ENCODE measurements at regions not wholly inside any gene's neighbourhood (a gene's known extent, or its start where the extent isn't known, plus 50 kb on each side); places are given as distances from the start of the nearest gene placed in this dataset.

DNA sequence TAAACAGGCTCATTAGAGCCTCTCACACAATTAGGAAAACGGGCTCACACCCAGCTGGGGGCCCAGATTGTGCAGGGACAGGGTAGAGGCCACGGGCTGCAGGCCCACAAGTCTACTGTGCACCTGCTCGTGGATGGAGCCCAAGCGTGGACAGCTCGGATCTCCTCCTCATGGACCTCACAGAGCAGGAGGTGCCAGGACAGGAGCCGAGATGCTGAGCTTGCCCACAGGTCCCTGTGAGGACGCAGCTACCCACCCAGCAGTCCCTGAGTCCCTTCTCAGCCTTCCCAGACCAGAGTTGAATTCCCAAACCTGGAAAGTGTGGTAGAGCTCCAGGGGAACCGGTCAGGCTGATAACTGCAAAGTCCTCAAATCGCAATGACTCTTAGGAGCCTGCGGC, 70.6 kb upstream of the OLFM1 start (continued):
- TF ChIP-seq, protein P1, sequence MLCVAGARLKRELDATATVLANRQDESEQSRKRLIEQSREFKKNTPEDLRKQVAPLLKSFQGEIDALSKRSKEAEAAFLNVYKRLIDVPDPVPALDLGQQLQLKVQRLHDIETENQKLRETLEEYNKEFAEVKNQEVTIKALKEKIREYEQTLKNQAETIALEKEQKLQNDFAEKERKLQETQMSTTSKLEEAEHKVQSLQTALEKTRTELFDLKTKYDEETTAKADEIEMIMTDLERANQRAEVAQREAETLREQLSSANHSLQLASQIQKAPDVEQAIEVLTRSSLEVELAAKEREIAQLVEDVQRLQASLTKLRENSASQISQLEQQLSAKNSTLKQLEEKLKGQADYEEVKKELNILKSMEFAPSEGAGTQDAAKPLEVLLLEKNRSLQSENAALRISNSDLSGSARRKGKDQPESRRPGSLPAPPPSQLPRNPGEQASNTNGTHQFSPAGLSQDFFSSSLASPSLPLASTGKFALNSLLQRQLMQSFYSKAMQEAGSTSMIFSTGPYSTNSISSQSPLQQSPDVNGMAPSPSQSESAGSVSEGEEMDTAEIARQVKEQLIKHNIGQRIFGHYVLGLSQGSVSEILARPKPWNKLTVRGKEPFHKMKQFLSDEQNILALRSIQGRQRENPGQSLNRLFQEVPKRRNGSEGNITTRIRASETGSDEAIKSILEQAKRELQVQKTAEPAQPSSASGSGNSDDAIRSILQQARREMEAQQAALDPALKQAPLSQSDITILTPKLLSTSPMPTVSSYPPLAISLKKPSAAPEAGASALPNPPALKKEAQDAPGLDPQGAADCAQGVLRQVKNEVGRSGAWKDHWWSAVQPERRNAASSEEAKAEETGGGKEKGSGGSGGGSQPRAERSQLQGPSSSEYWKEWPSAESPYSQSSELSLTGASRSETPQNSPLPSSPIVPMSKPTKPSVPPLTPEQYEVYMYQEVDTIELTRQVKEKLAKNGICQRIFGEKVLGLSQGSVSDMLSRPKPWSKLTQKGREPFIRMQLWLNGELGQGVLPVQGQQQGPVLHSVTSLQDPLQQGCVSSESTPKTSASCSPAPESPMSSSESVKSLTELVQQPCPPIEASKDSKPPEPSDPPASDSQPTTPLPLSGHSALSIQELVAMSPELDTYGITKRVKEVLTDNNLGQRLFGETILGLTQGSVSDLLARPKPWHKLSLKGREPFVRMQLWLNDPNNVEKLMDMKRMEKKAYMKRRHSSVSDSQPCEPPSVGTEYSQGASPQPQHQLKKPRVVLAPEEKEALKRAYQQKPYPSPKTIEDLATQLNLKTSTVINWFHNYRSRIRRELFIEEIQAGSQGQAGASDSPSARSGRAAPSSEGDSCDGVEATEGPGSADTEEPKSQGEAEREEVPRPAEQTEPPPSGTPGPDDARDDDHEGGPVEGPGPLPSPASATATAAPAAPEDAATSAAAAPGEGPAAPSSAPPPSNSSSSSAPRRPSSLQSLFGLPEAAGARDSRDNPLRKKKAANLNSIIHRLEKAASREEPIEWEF (IDR thresholded peaks at IDR 0.05; ENCODE audit: insufficient replicate concordance, low read depth, low read length), result no peak
- no peak for TF ChIP-seq ZNF274 (IDR thresholded peaks at IDR 0.05; ENCODE audit: insufficient read depth, insufficient read length)
- TF ChIP-seq NR2C1 (IDR thresholded peaks at IDR 0.05), result no peak
- TF ChIP-seq, protein P2, sequence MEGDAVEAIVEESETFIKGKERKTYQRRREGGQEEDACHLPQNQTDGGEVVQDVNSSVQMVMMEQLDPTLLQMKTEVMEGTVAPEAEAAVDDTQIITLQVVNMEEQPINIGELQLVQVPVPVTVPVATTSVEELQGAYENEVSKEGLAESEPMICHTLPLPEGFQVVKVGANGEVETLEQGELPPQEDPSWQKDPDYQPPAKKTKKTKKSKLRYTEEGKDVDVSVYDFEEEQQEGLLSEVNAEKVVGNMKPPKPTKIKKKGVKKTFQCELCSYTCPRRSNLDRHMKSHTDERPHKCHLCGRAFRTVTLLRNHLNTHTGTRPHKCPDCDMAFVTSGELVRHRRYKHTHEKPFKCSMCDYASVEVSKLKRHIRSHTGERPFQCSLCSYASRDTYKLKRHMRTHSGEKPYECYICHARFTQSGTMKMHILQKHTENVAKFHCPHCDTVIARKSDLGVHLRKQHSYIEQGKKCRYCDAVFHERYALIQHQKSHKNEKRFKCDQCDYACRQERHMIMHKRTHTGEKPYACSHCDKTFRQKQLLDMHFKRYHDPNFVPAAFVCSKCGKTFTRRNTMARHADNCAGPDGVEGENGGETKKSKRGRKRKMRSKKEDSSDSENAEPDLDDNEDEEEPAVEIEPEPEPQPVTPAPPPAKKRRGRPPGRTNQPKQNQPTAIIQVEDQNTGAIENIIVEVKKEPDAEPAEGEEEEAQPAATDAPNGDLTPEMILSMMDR (IDR thresholded peaks at IDR 0.05 in 2 of 3, conservative IDR thresholded peaks at IDR 0.05 in 1 of 3; ENCODE audit: control insufficient read depth in 2 of 3, extremely low read depth in 1 of 3, insufficient read depth in 1 of 3, low read depth in 3 of 3, low read length in 3 of 3), result no peak

DNA sequence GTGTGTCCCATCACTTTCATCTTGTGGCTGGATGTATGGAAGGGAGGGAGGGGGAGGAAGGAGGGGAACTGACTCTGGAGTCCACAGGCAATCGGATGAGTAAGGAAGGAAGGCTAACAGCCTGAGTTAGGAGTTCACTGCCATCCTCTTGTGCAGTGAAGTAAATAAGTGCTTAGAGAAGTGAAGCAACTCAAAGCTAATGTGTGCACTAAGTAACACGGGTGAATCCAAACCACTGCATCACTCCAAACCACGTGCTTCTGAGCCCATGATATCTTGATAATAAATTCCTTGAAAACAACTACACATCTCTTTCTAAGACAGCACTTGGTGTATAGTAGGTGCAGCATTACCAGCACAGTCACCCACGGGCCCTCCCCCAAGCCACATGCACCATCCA, 69.6 kb upstream of the OLFM1 start:
- intact Hi-C loops (cut with micrococcal nuclease; ENCODE audit: unreplicated experiment) (no loop called here), in situ Hi-C loops (cut with MboI) (no loop called here)
- Histone ChIP-seq H3K4me2 (ENCODE audit: control insufficient read depth, insufficient read depth) (no peak overlapping the region), H3K9ac (ENCODE audit: control insufficient read depth, insufficient read depth, low read length) (no peak overlapping the region), H3K4me1 (ENCODE audit: control insufficient read depth, insufficient read depth, low read length) (no peaks in the 10 kb centered on the region), H3K9me3 (replicated peaks; ENCODE audit: control insufficient read depth, insufficient read depth, low read length) (no peaks in the 10 kb centered on the region), H3K27me3 (replicated peaks in 1 of 2; ENCODE audit: control insufficient read depth in 2 of 2, insufficient read depth in 2 of 2, low read length in 1 of 2) (peaks cover 0 to 3% of the 10 kb centered on the region in 2 experiments; a peak in 2 of 4 replicates), H4K20me1 (ENCODE audit: control insufficient read depth, insufficient read depth) (no peaks in the 10 kb centered on the region), H2AFZ (ENCODE audit: control insufficient read depth, low read depth, low read length) (no peak overlapping the region), H3K27ac (ENCODE audit: control insufficient read depth, insufficient read depth) (no peak overlapping the region), H3K36me3 (ENCODE audit: control insufficient read depth in 2 of 2, insufficient read depth in 2 of 2, low read length in 1 of 2) (no peaks in the 10 kb centered on the region), H3K79me2 (ENCODE audit: control insufficient read depth, insufficient read depth, low read length) (no peaks in the 10 kb centered on the region), H3K4me3 (no peak overlapping the region)
- POLR2A ChIA-PET, result no interaction called here
- CTCF ChIA-PET, result no interaction called here
- BruUV-seq (replicated peaks), result no TSS peak
- SMC1A ChIA-PET (ENCODE audit: uncharacterized antibody, unreplicated experiment), result no interaction called here
- FAIRE-seq (no peak), ATAC-seq (no peak), DNase-seq (ENCODE audit: low read depth, low spot score) (no peak)
- 10% methylated on average over 4 of the region's 4 CpGs for WGBS (ENCODE audit: insufficient coverage, insufficient replicate concordance, low lambda C conversion rate, missing lambda C conversion rate)
- RAD21 ChIA-PET (ENCODE audit: unreplicated experiment), result no interaction called here
- TF ChIP-seq CBX5 (IDR thresholded peaks at IDR 0.05; ENCODE audit: low read depth) (no peak), SUPT20H (IDR thresholded peaks at IDR 0.05; ENCODE audit: borderline replicate concordance, control insufficient read depth, low read depth, low read length) (no peak), TCF12 (IDR thresholded peaks at IDR 0.05; ENCODE audit: low read depth, low read length) (no peak), RCOR1 (conservative IDR thresholded peaks at IDR 0.05; ENCODE audit: low read depth, low read length) (no peak), FOXK2 (IDR thresholded peaks at IDR 0.05) (no peak), IRF4 (IDR thresholded peaks at IDR 0.05; ENCODE audit: low read depth, low read length) (no peak), ATF7 (IDR thresholded peaks at IDR 0.05; ENCODE audit: low read depth) (no peak), ZNF622 (IDR thresholded peaks at IDR 0.05) (no peak)
- TF ChIP-seq, protein P3, sequence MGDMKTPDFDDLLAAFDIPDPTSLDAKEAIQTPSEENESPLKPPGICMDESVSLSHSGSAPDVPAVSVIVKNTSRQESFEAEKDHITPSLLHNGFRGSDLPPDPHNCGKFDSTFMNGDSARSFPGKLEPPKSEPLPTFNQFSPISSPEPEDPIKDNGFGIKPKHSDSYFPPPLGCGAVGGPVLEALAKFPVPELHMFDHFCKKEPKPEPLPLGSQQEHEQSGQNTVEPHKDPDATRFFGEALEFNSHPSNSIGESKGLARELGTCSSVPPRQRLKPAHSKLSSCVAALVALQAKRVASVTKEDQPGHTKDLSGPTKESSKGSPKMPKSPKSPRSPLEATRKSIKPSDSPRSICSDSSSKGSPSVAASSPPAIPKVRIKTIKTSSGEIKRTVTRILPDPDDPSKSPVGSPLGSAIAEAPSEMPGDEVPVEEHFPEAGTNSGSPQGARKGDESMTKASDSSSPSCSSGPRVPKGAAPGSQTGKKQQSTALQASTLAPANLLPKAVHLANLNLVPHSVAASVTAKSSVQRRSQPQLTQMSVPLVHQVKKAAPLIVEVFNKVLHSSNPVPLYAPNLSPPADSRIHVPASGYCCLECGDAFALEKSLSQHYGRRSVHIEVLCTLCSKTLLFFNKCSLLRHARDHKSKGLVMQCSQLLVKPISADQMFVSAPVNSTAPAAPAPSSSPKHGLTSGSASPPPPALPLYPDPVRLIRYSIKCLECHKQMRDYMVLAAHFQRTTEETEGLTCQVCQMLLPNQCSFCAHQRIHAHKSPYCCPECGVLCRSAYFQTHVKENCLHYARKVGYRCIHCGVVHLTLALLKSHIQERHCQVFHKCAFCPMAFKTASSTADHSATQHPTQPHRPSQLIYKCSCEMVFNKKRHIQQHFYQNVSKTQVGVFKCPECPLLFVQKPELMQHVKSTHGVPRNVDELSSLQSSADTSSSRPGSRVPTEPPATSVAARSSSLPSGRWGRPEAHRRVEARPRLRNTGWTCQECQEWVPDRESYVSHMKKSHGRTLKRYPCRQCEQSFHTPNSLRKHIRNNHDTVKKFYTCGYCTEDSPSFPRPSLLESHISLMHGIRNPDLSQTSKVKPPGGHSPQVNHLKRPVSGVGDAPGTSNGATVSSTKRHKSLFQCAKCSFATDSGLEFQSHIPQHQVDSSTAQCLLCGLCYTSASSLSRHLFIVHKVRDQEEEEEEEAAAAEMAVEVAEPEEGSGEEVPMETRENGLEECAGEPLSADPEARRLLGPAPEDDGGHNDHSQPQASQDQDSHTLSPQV (IDR thresholded peaks at IDR 0.05), result no peak
